ENCODE measurements at regions not wholly inside any gene's neighbourhood (a gene's known extent, or its start where the extent isn't known, plus 50 kb on each side); places are given as distances from the start of the nearest gene placed in this dataset.

DNA sequence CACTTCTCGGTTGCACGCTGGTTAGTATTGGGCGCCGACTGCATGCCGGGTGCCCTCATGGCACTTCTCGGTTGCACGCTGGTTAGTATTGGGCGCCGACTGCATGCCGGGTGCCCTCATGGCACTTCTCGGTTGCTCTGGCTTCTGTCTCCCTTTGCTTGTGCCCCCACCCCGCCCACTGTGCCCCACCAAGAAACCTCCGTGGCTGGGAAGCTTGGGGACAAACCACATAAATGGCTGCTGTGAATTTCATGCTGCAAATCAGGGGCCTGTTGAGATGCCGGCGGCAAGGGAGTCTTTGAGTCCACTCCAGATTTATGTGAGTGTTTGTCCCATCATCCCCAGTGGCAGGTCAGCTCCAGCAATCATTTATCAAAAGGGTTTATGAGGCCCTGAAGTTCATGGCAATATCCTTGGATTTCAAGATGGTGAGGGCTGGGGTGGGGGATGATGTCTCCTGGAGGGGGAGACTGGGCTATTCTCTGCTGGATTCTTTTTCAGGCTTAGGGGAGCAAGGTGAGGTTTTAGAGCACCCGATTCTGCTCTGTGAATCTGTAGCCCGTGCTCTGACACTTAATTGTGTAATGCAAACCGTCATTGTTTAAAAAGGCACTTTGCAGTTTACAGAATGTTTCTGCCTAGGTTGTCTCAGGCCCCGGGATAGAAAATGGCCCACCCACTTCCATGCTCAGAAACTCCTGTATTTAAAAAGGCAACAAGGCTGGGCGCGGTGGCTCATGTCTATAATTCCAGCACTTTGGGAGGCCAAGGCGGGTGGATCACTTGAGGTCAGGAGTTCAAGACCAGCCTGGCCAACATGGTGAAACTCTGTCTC, 51.2 kb upstream of the CIBAR2 start:
- TF ChIP-seq, protein P1, sequence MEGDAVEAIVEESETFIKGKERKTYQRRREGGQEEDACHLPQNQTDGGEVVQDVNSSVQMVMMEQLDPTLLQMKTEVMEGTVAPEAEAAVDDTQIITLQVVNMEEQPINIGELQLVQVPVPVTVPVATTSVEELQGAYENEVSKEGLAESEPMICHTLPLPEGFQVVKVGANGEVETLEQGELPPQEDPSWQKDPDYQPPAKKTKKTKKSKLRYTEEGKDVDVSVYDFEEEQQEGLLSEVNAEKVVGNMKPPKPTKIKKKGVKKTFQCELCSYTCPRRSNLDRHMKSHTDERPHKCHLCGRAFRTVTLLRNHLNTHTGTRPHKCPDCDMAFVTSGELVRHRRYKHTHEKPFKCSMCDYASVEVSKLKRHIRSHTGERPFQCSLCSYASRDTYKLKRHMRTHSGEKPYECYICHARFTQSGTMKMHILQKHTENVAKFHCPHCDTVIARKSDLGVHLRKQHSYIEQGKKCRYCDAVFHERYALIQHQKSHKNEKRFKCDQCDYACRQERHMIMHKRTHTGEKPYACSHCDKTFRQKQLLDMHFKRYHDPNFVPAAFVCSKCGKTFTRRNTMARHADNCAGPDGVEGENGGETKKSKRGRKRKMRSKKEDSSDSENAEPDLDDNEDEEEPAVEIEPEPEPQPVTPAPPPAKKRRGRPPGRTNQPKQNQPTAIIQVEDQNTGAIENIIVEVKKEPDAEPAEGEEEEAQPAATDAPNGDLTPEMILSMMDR (IDR thresholded peaks at IDR 0.05), result no peak
- TF ChIP-seq POLR2A (IDR thresholded peaks at IDR 0.05), result no peak
